CD4-positive, alpha-beta T cell (primary cell): ENCODE measurements at regions not wholly inside any gene's neighbourhood (a gene's known extent, or its start where the extent isn't known, plus 50 kb on each side); places are given as distances from the start of the nearest gene placed in this dataset.

ENCODE experiments used
- ATAC-seq: fragments of 200-7000 bp; cut with Tn5 transposase; one replicate; pipeline ENCODE4 v1.10.0; 2022; ENCODE audit warnings: mild to moderate bottlenecking; ENCODE audit not compliant: poor library complexity
- CTCF ChIA-PET: fragments of 350-600 bp; sonication (Branson Sonifier 250); formaldehyde crosslinking; loops from one replicate; lab custom pipeline; 2021; ENCODE audit warnings: antibody characterized with exemption, inconsistent platforms; lab: Charles Lee
- POLR2A ChIA-PET: fragments of 350-600 bp; sonication (Branson Sonifier 250); formaldehyde crosslinking; loops from one replicate; lab custom pipeline; 2021; ENCODE audit warnings: antibody characterized with exemption, inconsistent platforms; lab: Charles Lee
- DNase-seq, 14 experiments: peaks; one replicate each; pipeline ENCODE4 v3.0.0-alpha.2; 2013 to 2020; ENCODE audit warnings: mixed read lengths in 2 of 14
- H3K27ac ChIP-seq, 2 donors: one replicate each; pipeline versions ENCODE4 v1.5.1 to v1.7.0; 2013; ENCODE audit warnings: low read length in 2 of 2, low read depth in 1 of 2, mild to moderate bottlenecking in 1 of 2
- H3K27me3 ChIP-seq, 2 experiments: 1 replicate in 1 of 2; 2 replicates in 1 of 2; pipeline versions ENCODE4 v1.6.1 to v1.7.0; 2013; ENCODE audit warnings: low read length in 2 of 2, control low read depth in 1 of 2, mild to moderate bottlenecking in 1 of 2, moderate library complexity in 1 of 2; ENCODE audit not compliant: insufficient read depth in 2 of 2, control insufficient read depth in 1 of 2
- H3K36me3 ChIP-seq: one replicate; pipeline ENCODE4 v1.6.1; 2013; ENCODE audit warnings: low read length, control low read depth; ENCODE audit not compliant: insufficient read depth
- H3K4me1 ChIP-seq: one replicate; pipeline ENCODE4 v1.6.1; 2013; ENCODE audit warnings: low read length, control low read depth; ENCODE audit not compliant: insufficient read depth
- H3K4me3 ChIP-seq: one replicate; pipeline ENCODE4 v1.5.1; 2013; ENCODE audit warnings: mild to moderate bottlenecking, low read length, moderate library complexity
- H3K9me3 ChIP-seq, 2 experiments: 1 replicate in 1 of 2; 2 replicates in 1 of 2; pipeline versions ENCODE4 v1.6.1 to v1.7.0; 2013; ENCODE audit warnings: low read length in 2 of 2, mild to moderate bottlenecking in 2 of 2, control low read depth in 1 of 2, moderate library complexity in 1 of 2; ENCODE audit not compliant: control insufficient read depth in 1 of 2, insufficient read depth in 1 of 2
- H3K27ac Mint-ChIP-seq: one replicate; pipeline ENCODE4 v1.8.0; 2020; ENCODE audit warnings: mixed read lengths
- H3K27me3 Mint-ChIP-seq: one replicate; pipeline ENCODE4 v1.8.0; 2021; ENCODE audit warnings: mixed read lengths
- H3K36me3 Mint-ChIP-seq: one replicate; pipeline ENCODE4 v1.8.0; 2021; ENCODE audit warnings: low read depth, mixed read lengths
- H3K4me1 Mint-ChIP-seq: one replicate; pipeline ENCODE4 v1.8.0; 2021; ENCODE audit warnings: low read depth, mixed read lengths
- H3K4me3 Mint-ChIP-seq: one replicate; pipeline ENCODE4 v1.8.0; 2020; ENCODE audit warnings: mild to moderate bottlenecking, mixed read lengths
- H3K9me3 Mint-ChIP-seq: one replicate; pipeline ENCODE4 v1.8.0; 2020; ENCODE audit warnings: mixed read lengths
- intact Hi-C, 2 experiments: fragments of 100-400 bp; cut with DNase I in 1 of 2; cut with micrococcal nuclease in 1 of 2; formaldehyde crosslinking; loops; one replicate each; pipeline versions ENCODE4 v1.15.1 to v1.9.0; 2023 to 2025; cut with DNase I, micrococcal nuclease
- TF ChIP-seq, protein P1 (sequence below): fragments of 200-600 bp; IDR thresholded peaks from one replicate; pipeline ENCODE4 v1.8.0; 2022; ENCODE audit warnings: antibody characterized with exemption, mild to moderate bottlenecking

DNA sequence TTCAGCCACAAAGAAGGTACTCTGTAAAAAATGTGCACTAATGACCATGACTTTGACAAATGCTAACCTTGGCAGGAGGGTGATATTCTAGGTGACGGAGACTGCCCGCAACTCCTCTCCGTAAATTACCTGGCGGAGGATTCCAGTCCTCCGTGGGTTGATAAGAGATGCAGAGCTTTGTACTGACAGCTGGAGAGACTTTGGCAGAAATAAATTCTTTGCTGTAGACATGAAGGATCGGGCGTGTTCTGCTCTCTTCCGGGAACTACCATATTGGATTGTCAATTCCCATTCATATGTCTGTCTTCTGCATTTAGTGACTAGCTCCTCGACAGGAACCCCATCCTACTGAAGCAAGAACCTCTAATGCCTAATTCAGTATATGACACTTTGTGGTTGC lies 158.3 kb upstream of the KAZN start:
- DNase-seq (no peak), ATAC-seq (no peak)
- TF ChIP-seq, protein P1, sequence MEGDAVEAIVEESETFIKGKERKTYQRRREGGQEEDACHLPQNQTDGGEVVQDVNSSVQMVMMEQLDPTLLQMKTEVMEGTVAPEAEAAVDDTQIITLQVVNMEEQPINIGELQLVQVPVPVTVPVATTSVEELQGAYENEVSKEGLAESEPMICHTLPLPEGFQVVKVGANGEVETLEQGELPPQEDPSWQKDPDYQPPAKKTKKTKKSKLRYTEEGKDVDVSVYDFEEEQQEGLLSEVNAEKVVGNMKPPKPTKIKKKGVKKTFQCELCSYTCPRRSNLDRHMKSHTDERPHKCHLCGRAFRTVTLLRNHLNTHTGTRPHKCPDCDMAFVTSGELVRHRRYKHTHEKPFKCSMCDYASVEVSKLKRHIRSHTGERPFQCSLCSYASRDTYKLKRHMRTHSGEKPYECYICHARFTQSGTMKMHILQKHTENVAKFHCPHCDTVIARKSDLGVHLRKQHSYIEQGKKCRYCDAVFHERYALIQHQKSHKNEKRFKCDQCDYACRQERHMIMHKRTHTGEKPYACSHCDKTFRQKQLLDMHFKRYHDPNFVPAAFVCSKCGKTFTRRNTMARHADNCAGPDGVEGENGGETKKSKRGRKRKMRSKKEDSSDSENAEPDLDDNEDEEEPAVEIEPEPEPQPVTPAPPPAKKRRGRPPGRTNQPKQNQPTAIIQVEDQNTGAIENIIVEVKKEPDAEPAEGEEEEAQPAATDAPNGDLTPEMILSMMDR, result no peak
- Mint-ChIP-seq H3K36me3 (no peaks in the 10 kb centered on the region), H3K4me3 (no peak overlapping the region), H3K27ac (no peak overlapping the region), H3K4me1 (no peaks in the 10 kb centered on the region), H3K27me3 (peaks cover 1% of the 10 kb centered on the region), H3K9me3 (no peaks in the 10 kb centered on the region)
- peaks cover 0 to 1% of the 10 kb centered on the region in 2 experiments for H3K27me3 ChIP-seq
- H3K4me1 ChIP-seq, result no peaks in the 10 kb centered on the region
- intact Hi-C loops, result no loop called here
- ChIA-PET CTCF (no interaction called here), POLR2A (no interaction called here)
- no peak overlapping the region for H3K4me3 ChIP-seq
- no peak overlapping the region for H3K27ac ChIP-seq
- H3K9me3 ChIP-seq, result no peaks in the 10 kb centered on the region
- no peaks in the 10 kb centered on the region for H3K36me3 ChIP-seq

DNA sequence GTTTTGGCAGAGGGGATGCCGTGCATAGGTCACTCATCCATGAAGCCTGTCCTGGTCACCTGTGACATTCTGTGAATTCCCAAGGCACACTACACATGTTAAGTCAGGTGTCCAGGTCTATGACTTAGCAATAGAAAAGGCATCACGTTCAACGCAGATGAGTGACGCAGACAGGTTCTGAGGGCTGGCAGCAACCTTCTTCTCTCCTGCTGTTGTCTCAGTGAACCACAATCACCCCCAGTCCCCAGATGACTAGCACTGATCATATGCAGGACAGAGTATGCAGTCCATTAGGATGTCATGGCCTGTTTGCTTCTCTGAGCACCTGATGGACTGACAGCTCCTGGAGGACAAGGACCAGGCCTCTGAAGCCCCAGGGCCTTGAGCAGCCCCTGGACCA lies 157.8 kb upstream of the KAZN start:
- no peak overlapping the region for H3K4me3 Mint-ChIP-seq
- Histone ChIP-seq H3K4me3 (no peak overlapping the region), H3K9me3 (no peaks in the 10 kb centered on the region), H3K4me1 (no peaks in the 10 kb centered on the region), H3K27me3 (peaks cover 0 to 4% of the 10 kb centered on the region in 2 experiments), H3K36me3 (no peaks in the 10 kb centered on the region), H3K27ac (no peak overlapping the region)
- TF ChIP-seq, protein P1, result no peak
- H3K27ac Mint-ChIP-seq, result no peak overlapping the region
- H3K36me3 Mint-ChIP-seq, result no peaks in the 10 kb centered on the region
- intact Hi-C loops, result no loop called here
- no peaks in the 10 kb centered on the region for H3K9me3 Mint-ChIP-seq
- H3K4me1 Mint-ChIP-seq, result no peaks in the 10 kb centered on the region
- POLR2A ChIA-PET, result no interaction called here
- ATAC-seq (no peak), DNase-seq (no peak)
- peaks cover 7% of the 10 kb centered on the region for H3K27me3 Mint-ChIP-seq
- CTCF ChIA-PET, result no interaction called here

DNA sequence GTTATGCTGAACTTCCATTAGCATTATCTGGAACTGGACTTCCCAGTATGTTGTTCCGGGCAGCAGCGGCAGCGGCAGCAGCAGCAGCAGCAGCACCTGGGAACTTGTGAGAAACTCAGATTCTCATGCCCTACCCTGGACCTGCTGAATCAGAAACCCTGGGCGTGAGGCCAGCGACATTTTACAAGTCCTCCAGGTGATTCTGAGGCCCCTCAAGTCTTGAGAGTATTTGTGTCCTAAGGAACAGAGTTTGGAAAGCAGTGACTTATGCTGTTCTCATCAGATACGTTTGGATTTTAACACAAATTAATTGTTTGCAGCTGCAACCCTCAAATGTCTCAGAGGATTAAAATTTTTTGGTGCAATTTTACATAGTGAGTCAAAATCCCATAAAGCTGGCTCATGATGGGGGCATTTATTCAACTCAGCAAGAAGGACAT lies 157.2 kb upstream of the KAZN start:
- ATAC-seq, result no peak
- Mint-ChIP-seq H3K27ac (no peak overlapping the region), H3K36me3 (no peaks in the 10 kb centered on the region), H3K4me1 (no peaks in the 10 kb centered on the region), H3K9me3 (no peaks in the 10 kb centered on the region), H3K4me3 (no peak overlapping the region), H3K27me3 (peaks cover 7% of the 10 kb centered on the region)
- Histone ChIP-seq H3K4me3 (no peak overlapping the region), H3K9me3 (no peaks in the 10 kb centered on the region), H3K27me3 (peaks cover 0 to 4% of the 10 kb centered on the region in 2 experiments), H3K36me3 (no peaks in the 10 kb centered on the region), H3K27ac (no peak overlapping the region), H3K4me1 (no peaks in the 10 kb centered on the region)
- intact Hi-C loops, result no loop called here
- POLR2A ChIA-PET, result no interaction called here
- TF ChIP-seq, protein P1, result no peak
- DNase-seq, result no peak
- CTCF ChIA-PET, result no interaction called here
